NCI-H526 (cell line): ENCODE measurements at regions not wholly inside any gene's neighbourhood (a gene's known extent, or its start where the extent isn't known, plus 50 kb on each side); places are given as distances from the start of the nearest gene placed in this dataset.

Experiments used
- DNase-seq, 2 experiments: peaks; one replicate each; lab custom pipeline; 2025; lab: John Stamatoyannopoulos, UW

DNA sequence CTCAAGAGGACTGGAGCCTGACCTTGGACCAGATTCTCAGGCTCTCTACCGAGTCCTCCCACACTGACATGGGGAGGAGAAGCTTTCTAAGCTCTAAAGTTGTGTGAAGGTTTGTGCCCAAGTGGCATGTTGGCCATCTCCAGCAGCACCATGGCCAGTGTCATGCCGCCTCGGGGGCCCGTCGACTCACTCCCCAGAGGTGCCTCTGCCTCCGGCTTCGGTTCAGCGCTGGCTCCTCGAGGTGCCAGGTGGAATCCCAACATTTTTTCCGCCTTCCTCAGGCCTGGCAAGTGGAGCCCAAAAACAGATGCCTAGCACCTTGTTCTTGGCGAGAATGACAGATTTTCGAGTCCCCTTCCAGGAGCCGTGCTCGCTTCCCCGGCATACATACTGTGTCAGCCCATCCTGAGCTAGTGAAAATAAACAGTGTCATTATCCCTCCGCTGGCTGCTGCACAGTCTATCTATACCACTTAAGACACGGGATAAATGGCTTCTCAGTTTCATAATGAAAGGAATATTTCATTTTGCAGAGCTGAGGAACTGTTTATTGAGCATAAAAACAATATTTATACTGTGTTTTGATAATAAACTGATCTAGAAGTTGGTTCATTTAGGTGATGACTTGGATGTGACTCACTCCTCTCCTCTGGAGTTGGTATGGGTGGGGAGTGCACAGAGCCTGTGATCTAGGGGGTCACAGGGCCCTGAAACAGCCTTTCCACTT, 328.5 kb upstream of the TLE3 start:
- DNase-seq, result no peak

DNA sequence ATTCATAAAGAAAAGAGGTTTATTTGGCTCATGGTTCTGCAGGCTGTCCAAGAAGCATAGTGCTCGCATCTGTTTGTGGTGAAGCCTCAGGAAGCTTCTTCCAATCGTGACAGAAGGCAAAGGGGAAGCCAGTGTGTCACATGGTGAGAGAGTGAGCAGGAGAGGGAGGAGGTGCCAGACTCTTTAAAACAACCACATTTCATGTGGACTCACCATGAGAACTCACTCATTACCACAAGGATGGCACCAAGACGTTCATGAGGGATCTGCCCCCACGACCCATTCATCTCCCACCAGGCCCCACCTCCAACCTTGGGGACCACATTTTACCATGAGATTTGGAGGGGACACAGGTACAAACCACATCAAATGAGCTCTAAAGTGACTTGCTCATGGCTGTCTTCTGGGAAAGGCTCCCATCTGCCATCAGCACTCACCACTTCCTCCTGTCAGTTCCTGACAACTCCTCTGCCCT, 327.3 kb upstream of the TLE3 start:
- no peak for DNase-seq

DNA sequence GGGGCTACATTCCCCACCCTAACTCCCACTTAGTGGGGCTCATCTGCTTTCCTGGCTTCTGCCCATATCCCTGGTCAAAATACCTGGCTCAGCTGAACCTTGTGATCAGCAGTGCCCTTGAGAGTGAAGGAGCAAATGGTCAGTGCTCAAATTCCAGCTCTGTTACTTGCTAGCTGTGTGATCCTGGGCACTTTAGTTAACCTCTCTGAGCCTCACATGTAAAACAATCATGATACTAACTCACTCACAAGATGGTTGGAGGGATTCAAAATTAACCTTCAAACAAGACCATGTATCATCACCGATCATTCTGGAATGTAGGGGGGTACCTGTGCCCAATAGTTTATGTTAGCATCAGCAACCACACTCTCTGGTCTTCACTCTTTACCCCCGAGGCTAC, 325.6 kb upstream of the TLE3 start:
- no peak for DNase-seq

DNA sequence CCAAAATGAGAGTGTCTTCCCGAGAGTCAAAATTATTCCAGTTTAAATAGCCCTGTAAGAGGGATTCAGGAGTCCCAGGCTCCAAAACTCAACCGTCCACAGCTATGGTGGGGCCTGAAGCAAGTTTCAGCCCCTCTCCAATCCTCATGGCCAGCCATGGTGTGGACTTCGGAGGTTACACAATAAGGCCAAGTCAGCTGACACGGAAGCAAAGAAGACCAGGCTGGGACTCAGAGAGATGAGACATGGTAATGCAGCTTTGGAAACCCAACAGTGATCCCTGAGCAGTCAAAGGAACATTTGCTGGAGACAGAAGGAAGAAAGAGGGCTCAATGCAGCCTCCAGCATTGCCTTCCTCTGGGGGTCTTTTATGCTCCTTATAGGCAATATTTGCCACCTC, 324.6 kb upstream of the TLE3 start:
- no peak for DNase-seq

DNA sequence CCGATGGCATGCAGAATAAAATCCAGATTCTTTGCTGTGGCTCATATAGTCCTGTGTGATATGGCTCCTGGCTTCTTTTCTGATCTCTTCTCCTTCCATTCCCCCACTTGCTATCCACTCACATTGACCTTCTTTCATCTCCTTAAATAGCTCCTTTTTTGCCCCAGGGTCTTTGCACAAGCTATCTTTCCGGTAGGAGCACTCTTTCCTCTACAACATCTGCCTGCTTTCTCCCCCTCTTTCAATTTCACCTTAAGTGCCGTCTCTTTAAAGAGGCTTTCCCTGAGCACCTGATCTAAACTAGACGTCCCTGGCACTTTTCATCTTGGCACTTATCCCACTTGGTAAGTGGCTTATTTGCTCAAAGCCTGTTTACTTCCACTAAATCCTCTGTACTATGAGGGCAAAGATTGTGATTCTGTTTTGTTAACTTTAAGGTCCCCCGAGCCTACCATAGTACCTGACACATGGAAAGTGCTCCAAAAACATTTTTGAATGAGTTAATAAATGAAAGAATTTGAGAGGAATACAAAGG, 323.3 kb upstream of the TLE3 start:
- DNase-seq, result no peak

DNA sequence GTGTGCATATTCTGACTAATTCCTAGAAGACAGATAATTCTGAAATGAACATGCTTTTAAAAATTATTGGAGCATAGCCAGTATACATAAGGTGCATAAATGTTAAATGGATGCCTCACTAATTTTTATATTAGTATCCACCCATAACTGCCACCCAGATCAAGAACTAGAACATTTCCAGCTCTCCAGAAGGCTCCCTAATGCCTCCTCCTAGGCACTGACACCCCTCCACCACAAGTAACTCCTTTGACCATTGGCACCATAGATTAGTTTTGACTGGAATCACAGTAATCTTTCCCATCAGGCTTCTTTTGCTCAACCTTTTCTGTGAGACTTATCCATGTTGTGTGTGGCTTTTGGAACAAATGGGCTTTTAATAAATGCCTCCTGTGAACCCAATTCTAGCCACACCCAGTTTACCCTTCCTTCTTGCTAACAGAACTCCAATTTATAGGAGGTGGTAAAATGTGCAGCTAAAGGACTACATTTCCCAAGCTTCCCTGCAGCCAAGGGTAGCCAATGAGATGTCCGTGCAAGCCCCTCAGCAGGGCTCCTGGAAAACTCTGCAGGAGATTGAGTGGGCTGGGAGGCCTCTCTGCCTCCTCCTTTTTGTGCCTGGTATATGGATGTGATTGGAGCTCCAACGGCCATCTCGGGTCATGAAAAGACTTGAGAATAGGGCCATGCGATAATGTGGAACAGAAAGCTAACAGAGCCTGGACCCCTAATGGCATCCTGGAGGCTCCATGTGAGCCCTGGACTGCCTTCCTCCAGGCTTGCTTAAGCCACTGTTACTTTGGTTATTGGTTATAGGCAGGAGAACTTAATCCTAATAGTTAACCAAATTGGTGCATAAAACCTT, 322.6 kb upstream of the TLE3 start:
- no peak for DNase-seq

DNA sequence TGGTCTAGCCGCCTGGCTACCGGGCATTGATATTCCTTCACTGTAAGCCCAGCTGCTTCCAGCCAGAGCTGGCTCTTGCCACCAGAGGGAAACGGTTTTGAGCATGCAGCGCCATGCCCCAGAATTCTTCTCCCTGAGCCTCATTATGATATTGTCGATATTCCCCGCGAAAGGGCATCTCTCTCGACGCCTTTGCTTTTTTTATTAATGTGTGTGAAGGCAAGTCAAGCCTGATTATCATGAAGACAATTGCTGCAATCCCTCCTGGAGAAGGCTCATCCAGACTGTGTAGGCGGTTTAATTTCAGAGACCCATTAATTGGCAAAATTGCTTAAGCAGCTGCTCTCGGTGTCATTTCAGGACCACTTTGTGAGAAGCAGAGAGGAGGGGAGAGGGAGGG, 321.2 kb upstream of the TLE3 start:
- DNase-seq, result no peak

DNA sequence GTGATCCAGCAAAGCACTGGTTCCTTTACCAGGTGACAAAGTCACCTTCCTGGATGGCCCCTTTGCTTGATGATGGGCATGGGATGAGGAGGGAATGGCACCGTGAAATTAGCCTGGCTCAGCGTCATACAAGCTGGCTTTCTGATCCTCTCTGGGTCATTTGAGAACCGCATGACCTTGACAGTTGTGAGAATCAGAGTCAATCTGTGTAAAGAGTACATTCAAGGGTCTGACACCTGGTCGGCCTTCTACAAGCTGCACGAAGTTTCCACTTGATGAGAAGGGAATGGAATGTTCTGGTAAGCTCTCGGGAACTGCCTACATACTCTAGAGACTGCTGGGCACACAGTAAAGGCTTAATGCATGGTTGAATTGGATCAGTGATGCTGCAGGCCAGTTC, 319.8 kb upstream of the TLE3 start:
- DNase-seq, result no peak

DNA sequence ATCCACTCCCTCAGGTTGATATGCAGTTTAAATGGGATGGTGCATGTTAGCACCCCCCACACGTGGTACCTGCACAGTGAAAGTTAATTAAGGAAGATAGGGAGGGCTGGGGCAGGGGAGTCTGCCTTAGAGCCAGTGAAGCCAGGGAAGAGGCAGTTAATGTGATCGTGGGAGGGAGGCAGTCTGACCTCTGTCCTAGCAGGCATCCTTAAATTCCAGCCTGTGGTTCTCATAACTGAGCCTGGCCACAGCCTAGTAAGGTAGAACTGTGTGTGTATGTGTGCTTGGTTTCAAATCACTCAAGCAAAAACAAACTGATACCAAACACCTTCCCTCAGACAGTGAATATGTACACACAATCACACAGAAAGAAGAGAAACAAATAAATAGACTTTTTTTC, 319.1 kb upstream of the TLE3 start:
- DNase-seq, result no peak

DNA sequence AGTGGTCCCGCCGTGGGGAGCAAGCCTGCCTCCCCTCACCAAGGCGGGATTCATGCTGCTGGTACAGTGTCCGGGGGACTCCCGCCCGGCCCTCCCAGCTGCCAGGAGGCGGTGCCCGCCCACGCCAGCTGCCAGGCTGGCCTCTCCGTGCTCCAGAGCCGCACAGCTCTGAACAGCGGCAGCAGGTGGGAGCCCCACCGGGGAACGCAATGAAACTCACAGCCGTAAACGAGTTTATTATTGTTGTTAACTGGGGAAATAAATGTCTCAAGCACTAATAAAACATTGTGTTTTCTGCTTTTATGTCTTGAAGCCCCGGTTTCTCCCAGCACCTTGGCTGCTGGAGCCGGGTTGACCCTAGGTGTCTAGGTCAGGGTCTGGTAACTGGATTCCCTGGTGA, 317.7 kb upstream of the TLE3 start:
- DNase-seq, result peak in 1 of 2 experiments; percentile 31

DNA sequence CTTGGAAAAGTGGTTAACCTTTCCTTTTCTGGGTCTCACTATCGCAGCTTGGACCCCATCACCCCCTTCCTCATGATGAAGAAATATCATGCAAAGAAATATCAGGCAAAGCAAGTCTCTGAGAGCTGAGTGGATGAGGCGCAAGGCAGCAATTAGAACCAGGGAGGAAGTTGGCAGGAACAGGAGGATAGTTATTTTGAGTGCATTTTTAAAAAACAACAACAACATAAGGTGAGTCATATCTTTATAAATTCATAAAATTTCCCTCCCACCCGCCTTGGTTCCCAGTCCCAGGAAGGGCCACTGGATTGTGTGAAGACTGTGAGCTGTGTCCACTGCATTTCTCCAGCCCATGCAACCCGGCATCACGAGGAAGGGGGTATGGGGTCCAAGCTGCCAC, 316.9 kb upstream of the TLE3 start:
- DNase-seq, result no peak

DNA sequence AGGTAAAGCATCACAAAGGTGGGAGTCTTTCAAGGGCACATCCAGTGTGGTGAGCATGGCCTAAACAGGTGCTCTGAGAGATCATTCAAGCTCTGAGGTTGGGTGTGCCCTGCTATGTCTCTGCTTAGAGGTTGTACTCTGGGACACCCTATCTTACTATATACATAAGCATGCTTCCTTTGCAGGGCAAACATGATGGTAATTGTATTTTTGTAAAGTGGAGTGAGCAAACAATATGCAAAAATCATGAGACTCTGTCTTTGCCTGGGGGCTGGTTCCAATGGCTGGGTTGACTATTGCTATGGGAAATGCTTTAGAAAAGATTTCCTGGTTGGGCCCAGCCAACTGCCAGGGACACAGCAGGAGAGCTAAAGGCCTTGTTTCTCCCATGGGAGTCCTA, 315.1 kb upstream of the TLE3 start:
- peak; percentile 98 to 99 for DNase-seq

DNA sequence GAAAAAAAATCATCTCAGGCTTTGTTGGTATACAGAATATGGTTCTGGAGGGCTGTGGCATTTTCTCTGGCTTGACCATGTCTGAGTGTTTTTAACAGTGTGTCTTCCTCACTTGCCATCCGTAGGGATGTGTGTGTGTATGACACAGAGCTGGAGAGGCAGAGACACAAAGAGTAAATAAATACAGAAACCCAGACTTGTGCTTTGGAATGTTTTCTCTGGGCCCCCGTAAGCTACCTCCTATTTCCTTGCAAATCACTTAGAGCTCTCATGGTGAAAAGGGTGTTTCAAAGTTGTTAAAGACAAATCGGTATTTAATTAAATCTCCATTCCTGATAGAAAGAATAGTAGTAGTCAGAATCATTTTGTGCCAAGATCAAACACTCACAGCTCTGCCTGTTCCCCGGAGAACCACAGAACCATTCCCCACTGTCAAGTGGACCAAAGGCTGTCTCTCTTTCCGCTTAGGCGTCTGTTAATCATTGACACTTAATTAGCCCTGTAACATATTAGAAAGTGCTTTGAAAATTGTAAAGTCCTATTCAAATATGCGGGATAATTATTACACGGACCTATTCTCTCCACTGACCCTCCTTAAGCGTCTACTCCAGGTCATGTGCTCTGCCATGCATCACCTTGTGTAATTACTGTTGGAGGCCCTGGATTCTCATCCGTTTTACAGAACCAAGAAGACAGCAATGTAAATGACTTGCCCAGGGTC, 313.6 kb upstream of the TLE3 start:
- DNase-seq, result peak in 1 of 2 experiments; percentile 14

DNA sequence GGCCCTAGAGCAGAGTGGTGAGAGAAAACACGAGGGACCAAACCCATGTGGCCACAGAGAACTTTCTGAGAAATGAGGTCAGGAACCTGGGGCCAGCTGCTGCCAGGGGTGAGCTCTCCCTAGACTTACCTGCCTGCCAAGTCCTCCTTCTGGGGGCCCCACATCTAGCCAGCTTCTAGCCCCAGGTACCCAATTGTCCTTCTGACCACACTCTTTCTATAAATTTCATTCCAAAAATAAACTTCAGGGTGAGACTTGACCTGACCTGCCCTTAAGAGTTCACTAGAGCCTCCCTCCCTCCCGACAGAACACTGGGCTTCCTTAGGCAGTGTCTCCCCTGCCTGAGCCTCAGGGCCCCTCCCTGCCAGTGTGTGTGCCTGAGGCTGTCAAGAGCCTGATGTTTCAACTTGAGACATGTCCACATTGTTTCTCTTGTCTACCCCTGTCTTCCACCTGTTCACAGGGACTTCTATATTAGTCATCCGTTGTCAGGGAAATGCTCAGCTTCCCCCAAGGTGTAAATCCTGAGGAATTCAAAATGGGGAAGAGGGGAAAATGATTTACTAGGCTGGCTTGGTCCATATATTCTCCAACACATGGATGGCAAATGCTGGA, 312.8 kb upstream of the TLE3 start:
- no peak for DNase-seq

DNA sequence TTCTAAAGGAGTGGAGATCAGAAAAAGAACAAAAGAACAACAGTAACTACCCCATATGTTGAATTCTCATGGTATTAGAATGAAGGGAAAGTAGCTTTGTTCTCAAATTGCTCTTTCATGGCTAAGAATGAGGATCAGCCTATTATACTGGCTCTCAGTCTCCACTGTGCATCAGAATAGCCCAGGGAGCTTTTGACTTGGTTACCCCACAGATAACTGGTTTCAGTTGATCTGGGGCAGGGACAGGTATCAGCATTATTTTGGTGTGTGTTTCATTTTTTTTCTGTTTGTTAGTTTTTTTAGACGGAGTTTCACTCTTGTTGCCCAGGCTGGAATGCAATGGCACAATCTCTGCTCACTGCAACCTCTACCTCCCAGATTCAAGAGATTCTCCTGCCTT, 311.7 kb upstream of the TLE3 start:
- DNase-seq, result no peak

DNA sequence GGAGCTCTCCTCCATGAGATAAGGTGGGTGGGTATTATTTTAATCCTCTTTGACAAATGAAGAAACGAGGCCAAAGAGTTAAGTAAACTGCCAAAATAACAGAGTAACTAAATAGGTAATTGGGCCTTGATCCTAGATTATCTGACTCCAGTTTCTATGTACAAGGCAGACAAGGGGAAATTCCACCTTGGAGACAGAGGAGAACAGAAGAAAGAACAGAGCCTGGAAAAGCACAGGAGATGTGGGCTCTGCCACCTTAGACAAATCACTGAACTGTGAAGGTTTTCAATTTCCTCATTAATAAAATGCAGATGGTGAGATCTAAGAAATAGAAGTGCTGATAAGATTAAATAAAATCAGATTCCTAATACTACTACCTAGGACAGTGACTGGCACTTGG, 310.2 kb upstream of the TLE3 start:
- DNase-seq, result no peak

DNA sequence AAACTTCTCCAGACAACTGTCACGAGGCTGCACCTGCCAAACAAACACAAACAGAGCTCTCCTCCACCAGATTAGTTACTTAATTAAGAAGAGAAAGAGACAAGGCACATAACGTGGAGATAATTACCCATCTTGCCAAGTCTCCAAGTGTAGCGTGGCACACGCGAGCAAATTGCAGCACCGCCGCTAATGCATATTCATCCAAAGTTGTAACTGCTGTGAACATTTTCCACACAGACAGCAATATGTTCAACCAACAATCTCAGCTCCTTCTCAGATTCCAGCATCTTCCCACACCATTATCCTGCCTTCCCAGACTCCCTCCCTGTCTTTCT, 309.6 kb upstream of the TLE3 start:
- no peak for DNase-seq

DNA sequence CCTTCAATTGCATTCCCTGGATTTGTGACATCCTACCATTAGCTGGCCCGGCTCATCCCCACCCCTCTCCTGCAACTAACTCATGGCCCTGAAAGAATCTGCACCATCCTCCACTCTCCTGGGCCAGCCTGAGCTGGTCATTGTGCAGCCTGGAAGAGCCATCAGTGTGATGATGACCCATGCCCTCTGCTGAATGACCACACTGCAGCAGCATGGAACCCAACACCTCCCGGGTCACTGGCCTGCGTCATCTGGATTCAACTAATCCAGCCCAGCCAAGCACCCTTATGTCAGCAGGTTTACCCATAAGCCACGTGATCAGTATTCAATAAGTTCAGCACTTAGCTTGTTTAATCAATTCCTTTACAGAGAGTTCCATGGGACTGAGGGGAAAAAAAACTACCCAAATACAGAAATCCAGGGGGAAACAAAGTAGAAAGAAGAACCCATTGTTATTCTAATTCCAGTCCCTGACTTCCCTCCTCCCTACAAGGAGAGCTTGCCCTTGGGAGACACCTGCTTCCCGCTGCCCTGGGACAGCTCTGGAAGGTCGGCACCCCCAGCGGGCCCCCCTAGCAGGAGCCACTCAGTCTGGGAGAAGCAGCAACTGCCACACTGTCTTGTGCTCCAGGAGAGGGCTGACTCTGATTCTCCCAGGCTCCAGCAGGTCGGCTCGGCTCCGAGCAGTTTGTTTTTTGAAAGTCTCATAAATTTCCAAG, 309.1 kb upstream of the TLE3 start:
- DNase-seq, result no peak

DNA sequence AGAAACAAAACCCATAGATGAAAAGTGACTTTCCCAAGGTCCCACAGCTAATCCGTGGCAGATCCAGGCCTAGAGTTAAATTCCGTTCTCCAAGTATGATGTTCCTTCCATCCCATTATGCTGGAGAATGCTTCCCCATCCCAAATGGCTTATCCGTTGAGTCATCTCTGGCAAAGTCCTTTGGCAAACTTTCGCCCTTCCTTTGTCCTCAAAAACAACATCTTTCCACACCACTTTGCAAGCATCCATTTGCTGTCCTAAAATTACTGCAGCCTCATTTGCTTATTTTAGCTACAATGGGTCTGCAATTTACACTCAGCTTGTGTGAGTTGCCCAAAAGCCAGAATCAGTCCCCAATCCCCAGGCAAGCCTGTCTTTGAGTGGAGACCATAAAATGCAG, 304.0 kb upstream of the TLE3 start:
- DNase-seq, result no peak

DNA sequence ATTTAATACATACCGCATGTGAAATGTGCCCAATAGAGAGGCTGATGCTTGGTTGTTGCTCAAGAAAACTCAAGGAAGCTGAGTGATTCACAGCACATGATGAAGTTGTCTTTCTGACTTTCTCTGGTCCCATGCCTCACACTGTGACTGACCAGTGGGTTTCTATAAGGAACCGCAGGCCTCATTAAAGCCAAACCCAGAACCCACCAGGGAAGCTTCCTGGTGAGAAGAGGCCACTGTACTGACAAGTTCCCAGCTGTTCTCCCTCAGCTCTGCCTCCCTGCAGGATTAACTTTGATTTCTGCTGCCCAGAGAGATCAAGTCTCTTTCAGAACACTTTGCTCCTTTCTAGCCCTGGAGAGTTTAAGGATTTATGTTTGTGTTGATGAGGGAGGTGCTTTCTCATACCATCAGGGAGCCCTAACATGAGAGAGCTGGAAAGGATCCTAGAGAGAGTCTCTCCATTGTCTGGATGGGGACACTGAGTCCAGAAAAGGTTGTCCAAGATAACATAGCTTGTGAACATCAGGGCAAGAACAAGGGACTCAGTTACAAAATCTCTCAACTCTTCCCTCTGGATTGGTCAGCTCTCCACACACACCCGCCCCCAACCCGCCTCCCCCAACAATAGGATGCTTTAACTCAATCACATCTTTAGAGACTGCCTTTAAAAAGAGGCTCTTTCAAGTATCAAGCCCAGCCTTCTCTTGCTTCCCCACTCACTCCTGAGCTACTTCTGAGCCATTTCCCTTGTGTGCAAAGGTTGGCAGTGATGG, 303.2 kb upstream of the TLE3 start:
- DNase-seq, result no peak

DNA sequence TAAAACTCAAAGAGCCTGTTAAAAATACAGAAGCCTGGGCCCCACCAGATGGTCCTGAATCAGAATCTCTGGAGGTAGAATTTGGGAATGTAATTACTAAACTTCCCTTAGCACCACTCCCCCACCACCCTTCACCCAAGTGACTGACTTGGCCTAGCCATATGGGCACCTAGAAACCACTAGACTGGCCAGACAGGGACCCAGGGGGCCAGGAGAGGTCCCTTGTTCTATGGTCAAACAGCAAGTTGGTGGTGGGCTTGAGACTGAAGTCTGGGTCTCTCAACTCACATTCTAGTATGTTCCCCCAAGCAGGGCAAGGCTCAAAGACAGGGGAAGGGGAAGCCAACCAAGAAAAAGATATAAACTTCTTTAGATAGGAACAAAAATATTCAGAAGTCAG, 301.5 kb upstream of the TLE3 start:
- no peak for DNase-seq
